ENCODE measurements at regions not wholly inside any gene's neighbourhood (a gene's known extent, or its start where the extent isn't known, plus 50 kb on each side); places are given as distances from the start of the nearest gene placed in this dataset.

DNA sequence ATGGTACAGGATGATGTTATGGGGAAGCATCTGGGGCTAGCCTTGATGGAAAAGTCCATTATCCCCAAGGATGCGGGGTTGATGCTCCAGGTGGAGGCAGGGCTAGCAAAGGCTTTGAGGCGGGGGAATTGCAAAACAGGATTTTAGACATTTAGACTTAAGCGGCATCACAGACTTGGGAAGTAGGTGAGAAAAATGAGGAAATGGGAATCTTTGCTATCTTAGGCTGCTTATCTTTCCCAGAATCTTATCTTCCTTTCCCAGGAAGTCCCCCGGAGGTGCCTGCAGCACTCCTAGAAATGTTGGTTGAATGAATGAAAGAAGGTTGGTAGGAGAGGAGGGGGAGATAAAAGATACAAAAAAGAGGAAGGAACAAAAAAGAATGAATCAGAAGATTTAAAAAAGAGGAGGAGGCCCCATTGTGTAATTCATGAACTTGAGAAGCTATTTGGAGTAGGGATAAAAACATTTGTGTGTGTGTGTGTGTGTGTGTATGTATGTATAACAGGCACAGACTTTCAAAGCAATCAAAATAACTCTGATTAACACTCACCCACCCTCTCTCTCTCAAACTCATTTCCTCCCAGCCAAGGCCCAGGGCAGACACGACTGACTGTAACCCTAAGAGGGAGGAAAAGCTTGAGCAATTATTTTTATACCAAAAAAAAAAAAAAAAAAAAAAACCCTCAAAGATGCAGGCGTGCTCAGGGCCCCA, 62.5 kb upstream of the TBX3 start:
- no peak for DNase-seq (ENCODE audit: low read depth in 4 of 4, low spot score in 3 of 4)

- DNase-seq (ENCODE audit: low read depth in 4 of 4, low spot score in 3 of 4): no peak
Measured at GRCh38 chr12:114744691-114745090, 60.7 kb upstream of the TBX3 start.

DNA sequence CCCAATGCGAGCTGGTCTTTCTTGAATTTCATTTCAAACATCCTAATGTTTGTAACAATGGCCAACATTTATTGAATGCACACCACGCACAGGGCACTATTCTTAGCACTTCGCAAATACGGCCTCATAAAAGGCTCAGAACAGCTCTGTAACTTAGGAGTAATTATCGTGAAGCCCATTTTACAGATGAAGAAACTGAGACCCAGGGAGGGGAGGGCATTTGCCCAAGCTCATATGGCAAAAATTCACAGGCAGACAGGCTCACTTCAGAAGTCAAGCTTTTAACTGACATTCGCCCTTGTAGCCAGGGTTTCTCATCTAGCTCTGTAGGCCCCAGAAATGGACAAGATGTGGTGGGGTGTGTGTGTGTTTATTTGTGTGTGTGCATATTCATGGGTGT, 60.3 kb upstream of the TBX3 start:
- no peak for DNase-seq (ENCODE audit: low read depth in 4 of 4, low spot score in 3 of 4)

GRCh38 chr12:114743799-114744198, 59.8 kb upstream of the TBX3 start:
- no peak for DNase-seq (ENCODE audit: low read depth in 4 of 4, low spot score in 3 of 4)

DNA sequence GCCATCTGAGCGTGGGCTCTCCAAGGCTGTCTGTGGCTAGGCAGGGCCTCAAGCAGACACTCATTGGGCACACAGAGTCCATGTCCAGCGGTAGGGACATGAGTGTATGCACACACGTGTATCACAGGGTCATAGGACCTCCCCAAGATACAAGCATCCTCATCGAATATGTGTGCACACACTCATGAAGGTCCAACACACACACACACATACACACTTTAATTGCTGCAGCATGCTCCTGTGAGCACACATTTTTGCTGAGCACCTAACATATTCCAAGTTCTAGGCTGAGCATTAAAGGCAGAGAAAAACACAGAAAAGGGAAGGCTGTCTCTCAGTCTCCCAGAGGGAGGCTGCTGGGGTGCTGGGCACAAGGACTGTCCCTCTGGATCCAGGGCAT, 59.3 kb upstream of the TBX3 start:
- no peak for DNase-seq (ENCODE audit: low read depth in 4 of 4, low spot score in 3 of 4)

- DNase-seq (ENCODE audit: low read depth in 4 of 4, low spot score in 3 of 4): no peak
Measured at GRCh38 chr12:114742363-114742762, 58.4 kb upstream of the TBX3 start.

DNA sequence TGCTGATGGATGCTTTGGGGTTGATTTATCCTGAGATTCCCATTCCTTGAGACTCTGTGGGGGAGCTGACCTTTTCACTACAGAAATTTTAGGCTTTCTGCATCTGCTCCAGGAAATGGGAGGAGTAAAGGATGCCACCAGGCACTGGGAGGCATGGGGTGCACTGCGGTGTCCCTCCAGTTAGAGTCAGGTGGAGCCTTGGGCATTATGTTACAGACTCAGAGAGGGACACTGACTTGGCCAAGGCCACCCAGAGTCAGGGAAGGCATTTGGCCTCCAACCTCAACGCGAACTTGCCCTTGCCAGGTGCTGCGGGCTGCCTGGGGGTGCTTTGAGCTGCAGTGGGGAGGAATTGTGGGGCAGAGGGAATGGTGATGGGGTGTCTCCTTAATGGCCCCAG, 58.0 kb upstream of the TBX3 start:
- DNase-seq (ENCODE audit: low read depth in 4 of 4, low spot score in 3 of 4): no peak

DNA sequence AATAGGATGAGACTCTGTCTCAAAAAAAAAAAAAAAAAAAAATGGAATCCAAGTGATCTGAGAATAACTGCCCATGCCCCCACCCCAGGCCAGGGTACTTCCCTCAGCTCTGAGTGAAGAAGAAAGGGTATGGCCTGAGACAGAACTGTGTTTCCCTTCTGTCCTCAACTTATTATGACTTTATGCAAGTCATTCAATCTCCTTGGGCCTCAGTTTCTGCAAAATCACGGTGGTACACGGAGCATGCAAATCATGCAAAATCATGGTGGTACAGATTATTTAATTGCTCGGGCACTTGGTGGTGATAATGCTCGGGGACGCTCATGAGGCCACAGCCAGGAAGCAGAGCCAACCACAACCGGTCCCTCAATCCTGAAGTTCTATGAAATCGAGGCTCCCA, 56.5 kb upstream of the TBX3 start:
- DNase-seq (ENCODE audit: low read depth in 4 of 4, low spot score in 3 of 4): no peak

GRCh38 chr12:114738460-114739184, 54.6 kb upstream of the TBX3 start:
- no peak for DNase-seq (ENCODE audit: low read depth in 4 of 4, low spot score in 3 of 4)

DNA sequence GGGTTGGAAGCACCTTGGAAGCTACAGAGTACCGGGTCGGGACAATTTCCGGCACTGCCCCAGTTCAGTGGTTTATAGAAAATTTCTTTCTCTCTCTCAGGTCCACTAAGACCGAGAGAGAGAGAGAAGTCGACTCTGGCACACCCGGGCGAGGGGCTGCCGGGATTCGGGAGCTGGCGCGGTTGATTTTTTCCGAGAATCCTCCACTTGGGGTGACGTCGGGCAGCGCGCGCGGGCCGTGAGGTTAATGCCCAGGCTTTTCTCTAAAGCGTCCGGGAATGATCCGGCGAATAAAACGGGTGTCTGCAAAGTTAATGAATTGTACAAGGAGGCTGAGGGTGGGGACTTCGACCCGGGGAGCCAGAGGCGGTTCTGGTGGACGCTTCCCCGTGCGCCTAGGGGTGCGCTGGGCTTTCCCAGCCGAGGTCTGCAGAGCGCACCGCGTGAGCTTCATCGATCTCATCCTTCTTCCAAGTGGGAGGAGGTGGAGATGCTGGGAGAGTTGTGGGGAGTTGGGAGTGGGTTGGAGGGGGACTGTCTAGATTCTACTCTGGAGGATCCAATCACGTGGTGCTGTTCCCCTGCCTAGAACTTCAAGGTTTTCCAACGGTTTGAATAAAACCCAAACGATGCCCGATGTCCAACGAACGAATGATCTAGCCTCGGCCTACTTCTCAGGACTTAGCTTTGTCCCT, 51.9 kb upstream of the TBX3 start:
- no peak for DNase-seq (ENCODE audit: low read depth in 4 of 4, low spot score in 3 of 4)

GRCh38 chr12:114735011-114735410, 51.0 kb upstream of the TBX3 start:
- DNase-seq (ENCODE audit: low read depth in 4 of 4, low spot score in 3 of 4): no peak

DNA sequence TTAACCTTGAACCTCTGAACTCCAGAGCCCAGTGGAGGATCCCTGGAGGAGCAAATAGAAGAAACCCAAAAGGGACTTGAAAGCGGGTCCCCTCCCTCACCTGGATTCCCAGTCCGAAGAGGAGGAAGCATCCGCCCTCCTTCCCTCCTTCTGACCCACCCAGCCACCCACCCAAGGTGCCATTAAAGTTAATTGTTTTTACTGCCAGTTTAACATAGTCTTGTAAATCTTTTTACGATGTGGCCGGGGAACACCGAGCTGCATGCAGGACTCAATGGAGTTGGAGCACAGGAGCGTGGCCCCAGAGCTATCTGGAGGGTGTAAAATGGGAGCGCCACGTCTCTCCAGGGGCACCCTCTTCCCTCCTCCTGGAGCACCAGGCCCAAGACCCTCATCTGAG, 49.9 kb upstream of the TBX3 start:
- no peak for DNase-seq (ENCODE audit: low read depth in 4 of 4, low spot score in 3 of 4)
